GM19351 (cell line): ENCODE measurements at regions not wholly inside any gene's neighbourhood (a gene's known extent, or its start where the extent isn't known, plus 50 kb on each side); places are given as distances from the start of the nearest gene placed in this dataset.
"Not testable (repeated sequence)": the region's sequence is repeated elsewhere in the genome, so short reads cannot be mapped to it uniquely, and the experiment has no call there.

Source experiments
- ATAC-seq: cut with Tn5 transposase; IDR thresholded peaks from one replicate; pipeline ENCODE4 v1.9.1; 2021; ENCODE audit warnings: mild to moderate bottlenecking, moderate library complexity; ENCODE audit not compliant: unreplicated experiment

GRCh38 chr6:88499845-88500699 is 333.9 kb upstream of the CNR1 start:
- ATAC-seq: peak; percentile 83

- no peak for ATAC-seq
Measured at GRCh38 chr6:88499436-88499835, 333.3 kb upstream of the CNR1 start.

GRCh38 chr6:88497403-88497802 is 331.3 kb upstream of the CNR1 start:
- not testable (repeated sequence) for ATAC-seq

GRCh38 chr6:88494401-88495140 is 328.4 kb upstream of the CNR1 start:
- peak; percentile 63 for ATAC-seq

- ATAC-seq: peak; percentile 26
Measured at GRCh38 chr6:88493717-88494116, 327.6 kb upstream of the CNR1 start.

GRCh38 chr6:88492824-88493223 is 326.7 kb upstream of the CNR1 start:
- ATAC-seq: no peak

- ATAC-seq: no peak
Measured at GRCh38 chr6:88492241-88492640, 326.1 kb upstream of the CNR1 start.

- ATAC-seq: no peak
Measured at GRCh38 chr6:88491266-88491880, 325.2 kb upstream of the CNR1 start.

- ATAC-seq: no peak
Measured at GRCh38 chr6:88490908-88491264, 324.7 kb upstream of the CNR1 start.

GRCh38 chr6:88490195-88490907 is 324.2 kb upstream of the CNR1 start:
- ATAC-seq: no peak

- ATAC-seq: no peak
Measured at GRCh38 chr6:88483424-88483823, 317.3 kb upstream of the CNR1 start.

- no peak for ATAC-seq
Measured at GRCh38 chr6:88482465-88482864, 316.3 kb upstream of the CNR1 start.

GRCh38 chr6:88481519-88481918 is 315.4 kb upstream of the CNR1 start:
- no peak for ATAC-seq

GRCh38 chr6:88480816-88481215 is 314.7 kb upstream of the CNR1 start:
- ATAC-seq: no peak

GRCh38 chr6:88477413-88477812 is 311.3 kb upstream of the CNR1 start:
- ATAC-seq: no peak

GRCh38 chr6:88476388-88476787 is 310.2 kb upstream of the CNR1 start:
- ATAC-seq: no peak

GRCh38 chr6:88474720-88475119 is 308.6 kb upstream of the CNR1 start:
- no peak for ATAC-seq

GRCh38 chr6:88473589-88473988 is 307.4 kb upstream of the CNR1 start:
- ATAC-seq: no peak

- ATAC-seq: no peak
Measured at GRCh38 chr6:88472851-88473525, 306.8 kb upstream of the CNR1 start.

- no peak for ATAC-seq
Measured at GRCh38 chr6:88459643-88460042, 293.5 kb upstream of the CNR1 start.

- ATAC-seq: no peak
Measured at GRCh38 chr6:88459189-88459588, 293.0 kb upstream of the CNR1 start.
